GM18498 (cell line): ENCODE measurements at regions not wholly inside any gene's neighbourhood (a gene's known extent, or its start where the extent isn't known, plus 50 kb on each side); places are given as distances from the start of the nearest gene placed in this dataset.
"Not testable (repeated sequence)": the region's sequence is repeated elsewhere in the genome, so short reads cannot be mapped to it uniquely, and the experiment has no call there.

ENCODE experiments used
- ATAC-seq: cut with Tn5 transposase; IDR thresholded peaks from one replicate; pipeline ENCODE4 v1.9.1; 2021; ENCODE audit warnings: mild to moderate bottlenecking, moderate library complexity; ENCODE audit not compliant: unreplicated experiment

- ATAC-seq, result no peak
Measured at GRCh38 chr6:156612361-156612760, 164.8 kb upstream of the ARID1B start.

DNA sequence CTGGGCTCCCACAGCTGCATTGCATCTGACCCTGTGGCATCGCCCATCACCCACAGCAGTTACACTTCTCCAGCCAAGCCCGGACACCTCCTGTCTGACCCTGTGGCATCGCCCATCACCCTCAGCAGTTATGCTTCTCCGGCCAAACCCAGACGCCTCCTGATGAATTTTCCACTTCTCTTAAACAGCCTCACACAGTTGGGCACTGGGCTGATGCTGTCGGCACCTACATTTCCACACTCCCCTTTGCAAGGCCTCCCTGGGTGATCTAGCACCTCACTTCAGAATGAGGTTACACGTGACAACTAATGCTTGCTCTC, 175.2 kb upstream of the ARID1B start:
- ATAC-seq, result no peak

- ATAC-seq, result no peak
Measured at GRCh38 chr6:156601152-156602065, 175.8 kb upstream of the ARID1B start.

DNA sequence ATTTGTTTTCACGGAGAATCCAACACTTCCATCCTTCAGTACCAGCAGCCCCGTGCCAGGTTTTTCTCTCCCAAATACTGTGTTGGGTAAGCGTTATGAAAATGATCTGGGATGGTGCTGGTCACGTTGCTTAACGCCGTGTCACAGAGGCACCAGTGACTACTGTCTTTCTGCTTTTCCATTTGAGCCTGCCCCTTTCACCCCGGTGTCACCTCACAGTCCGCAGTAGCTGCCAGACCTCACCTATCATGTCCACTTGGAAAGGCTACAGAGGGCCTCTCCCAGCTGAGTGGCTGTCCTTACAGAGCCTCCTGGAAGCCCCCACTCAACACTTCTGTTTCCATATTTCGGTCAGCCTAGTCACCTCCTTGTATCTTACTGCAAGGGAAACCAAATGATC, 176.5 kb upstream of the ARID1B start:
- no peak for ATAC-seq

DNA sequence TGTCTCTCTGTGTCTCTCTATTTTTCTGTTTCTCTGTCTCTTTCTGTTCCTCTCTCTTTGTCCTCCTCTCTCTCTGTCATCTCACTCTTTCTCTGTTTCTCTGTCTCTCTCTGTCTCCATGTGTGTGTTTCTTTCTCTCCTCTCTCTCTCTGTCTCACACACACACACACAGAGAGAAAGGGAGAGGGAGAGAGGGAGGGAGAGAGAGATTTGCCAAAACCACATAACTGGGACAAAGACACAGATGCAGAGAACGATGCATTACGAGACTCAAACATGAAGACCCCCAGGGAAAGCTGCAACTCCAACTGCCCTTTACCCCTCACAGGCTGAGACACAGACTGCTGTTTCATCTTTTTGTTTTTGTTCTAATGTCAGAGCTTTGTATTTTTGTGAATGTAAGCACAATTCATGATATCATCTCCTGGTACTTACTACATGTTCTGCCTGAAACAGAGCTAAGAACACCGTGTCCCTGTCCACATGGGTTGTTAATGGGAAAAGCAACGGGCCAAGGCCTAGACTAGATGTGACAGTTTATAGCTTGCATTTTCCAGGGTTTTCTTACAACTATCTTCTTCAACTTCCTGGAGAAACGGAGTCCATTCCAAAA, 177.1 kb upstream of the ARID1B start:
- no peak for ATAC-seq

- no peak for ATAC-seq
Measured at GRCh38 chr6:156599366-156599765, 177.8 kb upstream of the ARID1B start.

DNA sequence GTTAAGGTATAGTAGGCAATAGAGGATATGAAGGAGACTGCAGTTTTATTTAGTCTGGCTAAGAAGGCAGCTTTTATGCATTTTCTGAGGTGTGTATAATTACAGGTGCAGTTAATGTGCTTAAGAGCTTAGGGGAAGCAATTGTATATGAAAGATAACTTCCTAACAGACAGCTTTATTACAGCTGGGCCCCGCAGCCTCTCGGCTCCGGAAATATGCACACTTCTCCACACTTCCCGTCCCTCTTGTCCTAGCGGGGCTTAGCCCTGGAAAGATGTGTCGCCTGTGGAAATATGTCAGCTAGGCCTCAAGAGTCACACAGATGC, 178.4 kb upstream of the ARID1B start:
- ATAC-seq, result no peak

GRCh38 chr6:156598071-156598854, 178.9 kb upstream of the ARID1B start:
- no peak for ATAC-seq

- no peak for ATAC-seq
Measured at GRCh38 chr6:156597095-156597494, 180.1 kb upstream of the ARID1B start.

DNA sequence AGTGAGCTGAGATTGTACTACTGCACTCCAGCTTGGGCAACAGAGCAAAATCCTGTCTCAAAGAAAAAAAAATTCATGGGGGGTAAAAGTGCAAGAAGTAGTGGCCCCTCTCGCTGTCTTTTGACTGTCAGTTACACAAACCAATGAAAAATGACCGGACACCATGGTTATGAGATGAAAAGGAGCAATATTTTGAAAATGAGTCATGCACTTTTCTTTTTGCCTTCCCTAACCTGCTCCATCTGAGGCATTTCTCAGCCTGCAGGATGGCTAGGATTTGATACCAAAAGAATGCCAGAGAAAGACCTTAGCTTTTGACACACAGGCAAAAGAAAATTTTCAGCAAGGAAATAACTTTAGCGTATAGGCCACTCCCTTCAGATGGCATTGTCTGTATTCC, 181.7 kb upstream of the ARID1B start:
- ATAC-seq, result no peak

GRCh38 chr6:156593893-156594292, 183.3 kb upstream of the ARID1B start:
- no peak for ATAC-seq

GRCh38 chr6:156593127-156593526, 184.1 kb upstream of the ARID1B start:
- ATAC-seq, result no peak

- no peak for ATAC-seq
Measured at GRCh38 chr6:156590482-156590881, 186.7 kb upstream of the ARID1B start.

DNA sequence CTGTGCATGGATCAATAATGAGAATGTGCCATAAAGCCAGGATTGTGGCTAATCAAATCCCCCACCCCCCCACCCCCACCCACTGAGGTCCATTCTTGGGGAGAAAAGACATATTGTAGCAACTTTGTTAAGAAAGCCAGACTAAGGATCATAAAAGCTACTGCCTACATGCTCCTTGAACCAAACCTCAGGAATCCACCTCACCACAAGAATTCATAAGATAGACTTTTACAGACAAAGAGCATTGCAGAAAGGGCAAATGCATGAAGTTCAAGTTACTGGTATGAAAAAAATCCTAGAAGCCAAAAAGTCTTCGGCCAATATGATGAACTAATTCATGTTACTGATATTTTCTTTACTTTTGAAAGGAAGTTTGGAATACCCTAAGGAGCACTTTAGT, 187.9 kb upstream of the ARID1B start:
- no peak for ATAC-seq

GRCh38 chr6:156587751-156588301, 189.4 kb upstream of the ARID1B start:
- no peak for ATAC-seq

DNA sequence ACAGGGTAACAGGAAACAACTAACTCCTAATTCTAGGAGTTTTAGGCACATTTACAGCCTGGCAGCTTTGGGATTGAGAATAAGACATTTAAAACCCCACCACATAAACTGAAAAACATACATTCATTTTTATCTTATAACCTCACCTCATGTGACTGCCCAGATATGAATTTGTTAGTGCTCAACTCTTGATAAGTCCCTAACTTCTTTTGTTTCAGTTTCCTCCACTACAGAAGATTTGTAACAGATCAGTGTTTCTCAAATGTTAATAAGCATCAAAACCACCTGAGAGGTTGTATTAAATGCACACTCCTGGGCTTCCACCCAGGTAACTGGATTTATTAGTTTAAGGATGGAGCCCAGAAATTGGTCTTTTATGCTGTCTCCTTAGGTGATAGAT, 190.1 kb upstream of the ARID1B start:
- ATAC-seq, result no peak

GRCh38 chr6:156585859-156586258, 191.3 kb upstream of the ARID1B start:
- ATAC-seq, result no peak

DNA sequence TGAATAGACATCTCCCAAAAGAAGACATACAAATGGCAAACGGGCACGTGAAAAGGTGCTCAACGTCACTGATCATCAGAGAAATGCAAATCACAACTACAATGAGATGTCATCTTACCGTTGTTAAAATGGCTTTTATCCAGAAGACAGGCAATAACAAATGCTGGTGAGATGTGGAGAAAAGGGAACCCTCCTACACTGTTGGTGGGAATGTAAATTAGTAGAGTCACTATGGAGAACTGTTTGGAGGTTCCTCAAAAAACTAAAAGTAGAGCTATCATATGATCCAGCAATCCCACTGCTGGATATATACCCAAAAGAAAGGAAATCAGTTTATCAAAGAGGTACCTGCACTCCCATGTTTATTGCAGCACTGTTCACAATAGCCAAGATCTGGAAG, 193.1 kb upstream of the ARID1B start:
- not testable (repeated sequence) for ATAC-seq

- ATAC-seq, result no peak
Measured at GRCh38 chr6:156583083-156583482, 194.1 kb upstream of the ARID1B start.

DNA sequence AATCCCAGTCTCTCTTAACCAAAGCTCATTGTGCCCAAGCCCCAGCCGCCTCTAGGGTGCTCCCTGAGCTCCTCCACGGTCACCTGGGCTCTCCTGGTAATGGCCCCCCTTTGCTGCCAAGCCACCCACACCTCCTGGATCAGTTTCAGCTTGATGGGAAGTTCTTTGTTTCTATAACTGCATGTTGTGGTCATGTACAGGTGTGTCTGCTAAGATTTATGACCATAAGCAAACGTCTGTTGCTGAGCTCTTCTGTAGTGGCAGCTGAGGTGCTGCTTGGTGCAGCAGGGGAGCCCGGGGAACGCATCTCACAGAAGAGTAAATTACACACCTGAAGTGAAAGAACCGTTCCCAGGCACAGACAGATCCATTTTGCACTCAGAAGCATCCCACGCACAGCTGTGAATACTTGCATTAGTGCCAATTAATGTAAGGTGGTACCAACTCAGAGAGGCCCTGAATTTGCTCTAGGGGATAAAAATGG, 194.6 kb upstream of the ARID1B start:
- no peak for ATAC-seq

- ATAC-seq, result no peak
Measured at GRCh38 chr6:156579564-156579963, 197.6 kb upstream of the ARID1B start.
